Naive thymus-derived CD8-positive, alpha-beta T cell (primary cell): ENCODE measurements at regions not wholly inside any gene's neighbourhood (a gene's known extent, or its start where the extent isn't known, plus 50 kb on each side); places are given as distances from the start of the nearest gene placed in this dataset.

ENCODE experiments used
- ATAC-seq, 2 donors: fragments of 150-1000 bp; cut with Tn5 transposase in 1 of 2; sonication (Bioruptor Pico), chemical (Tn5 transposase) in 1 of 2; 1 replicate in 1 of 2; 2 replicates in 1 of 2; pipeline ENCODE4 v1.10.0; 2021; ENCODE audit warnings: mild to moderate bottlenecking in 2 of 2, moderate library complexity in 2 of 2
- POLR2A ChIA-PET: fragments of 350-600 bp; sonication (Branson Sonifier 250); formaldehyde crosslinking; loops from one replicate; lab custom pipeline; 2021; ENCODE audit warnings: antibody characterized with exemption; lab: Charles Lee
- DNase-seq, 10 donors: peaks; one replicate each; pipeline versions ENCODE4 v3.0.0 to v3.0.0-alpha.2; 2020 to 2022
- H3K27ac Mint-ChIP-seq, 10 donors: one replicate each; pipeline ENCODE4 v1.8.0; 2020 to 2022; ENCODE audit warnings: mild to moderate bottlenecking in 10 of 10, mixed read lengths in 10 of 10, moderate library complexity in 4 of 10, inconsistent platforms in 1 of 10
- H3K27me3 Mint-ChIP-seq, 5 donors: one replicate each; pipeline ENCODE4 v1.8.0; 2021 to 2022; ENCODE audit warnings: mixed read lengths in 5 of 5
- H3K36me3 Mint-ChIP-seq, 3 donors: one replicate each; pipeline ENCODE4 v1.8.0; 2020 to 2022; ENCODE audit warnings: mixed read lengths in 3 of 3, mild to moderate bottlenecking in 2 of 3, inconsistent platforms in 1 of 3
- H3K4me1 Mint-ChIP-seq, 4 donors: one replicate each; pipeline ENCODE4 v1.8.0; 2021 to 2022; ENCODE audit warnings: mixed read lengths in 4 of 4
- H3K4me3 Mint-ChIP-seq, 10 donors: one replicate each; pipeline ENCODE4 v1.8.0; 2020 to 2022; ENCODE audit warnings: mild to moderate bottlenecking in 10 of 10, mixed read lengths in 10 of 10, moderate library complexity in 6 of 10, inconsistent platforms in 1 of 10
- H3K9me3 Mint-ChIP-seq, 9 donors: one replicate each; pipeline ENCODE4 v1.8.0; 2020 to 2022; ENCODE audit warnings: mixed read lengths in 9 of 9, mild to moderate bottlenecking in 3 of 9, inconsistent platforms in 1 of 9, moderate library complexity in 1 of 9

- no peak for ATAC-seq
- POLR2A ChIA-PET, result no interaction called here
Observed at GRCh38 chr19:30744741-30745475, 372.7 kb downstream of the ZNF536 start.

GRCh38 chr19:30743702-30744101, 371.5 kb downstream of the ZNF536 start:
- ATAC-seq (no peak), DNase-seq (no peak)
- H3K4me3 Mint-ChIP-seq, result no peak overlapping the region
- no peak overlapping the region for H3K27ac Mint-ChIP-seq
- H3K4me1 Mint-ChIP-seq, result no peaks in the 10 kb centered on the region
- H3K36me3 Mint-ChIP-seq, result no peaks in the 10 kb centered on the region
- peaks cover 0 to 4% (median 0%) of the 10 kb centered on the region in 9 donors for H3K9me3 Mint-ChIP-seq
- H3K27me3 Mint-ChIP-seq, result peaks cover 1 to 31% (median 6%) of the 10 kb centered on the region in 5 donors
- POLR2A ChIA-PET, result no interaction called here

More at GRCh38 chr19:30744741-30745475, 372.7 kb downstream of the ZNF536 start:
- H3K4me3 Mint-ChIP-seq, result no peak overlapping the region
- H3K36me3 Mint-ChIP-seq, result peaks cover 0 to 2% (median 0%) of the 10 kb centered on the region in 3 donors
- H3K4me1 Mint-ChIP-seq, result no peaks in the 10 kb centered on the region
- peaks cover 0 to 16% (median 4%) of the 10 kb centered on the region in 9 donors for H3K9me3 Mint-ChIP-seq
- peaks cover 1 to 31% (median 6%) of the 10 kb centered on the region in 5 donors for H3K27me3 Mint-ChIP-seq
- no peak for DNase-seq
- H3K27ac Mint-ChIP-seq, result no peak overlapping the region

GRCh38 chr19:30743011-30743410, 370.8 kb downstream of the ZNF536 start:
- ATAC-seq (no peak), DNase-seq (no peak)
- no peaks in the 10 kb centered on the region for H3K9me3 Mint-ChIP-seq
- H3K4me1 Mint-ChIP-seq, result no peaks in the 10 kb centered on the region
- H3K27ac Mint-ChIP-seq, result no peak overlapping the region
- peaks cover 1 to 31% (median 6%) of the 10 kb centered on the region in 5 donors for H3K27me3 Mint-ChIP-seq
- no peak overlapping the region for H3K4me3 Mint-ChIP-seq
- no peaks in the 10 kb centered on the region for H3K36me3 Mint-ChIP-seq
- POLR2A ChIA-PET, result no interaction called here

- POLR2A ChIA-PET, result no interaction called here
- no peak overlapping the region for H3K4me3 Mint-ChIP-seq
Observed at GRCh38 chr19:30742406-30742938, 370.3 kb downstream of the ZNF536 start.

GRCh38 chr19:30741566-30741965, 369.4 kb downstream of the ZNF536 start:
- no peak for ATAC-seq

More at GRCh38 chr19:30742406-30742938, 370.3 kb downstream of the ZNF536 start:
- H3K4me1 Mint-ChIP-seq, result no peaks in the 10 kb centered on the region
- no peak overlapping the region for H3K27ac Mint-ChIP-seq
- no peak for DNase-seq
- H3K27me3 Mint-ChIP-seq, result peaks cover 1 to 31% (median 6%) of the 10 kb centered on the region in 5 donors
- H3K36me3 Mint-ChIP-seq, result no peaks in the 10 kb centered on the region
- ATAC-seq, result no peak
- H3K9me3 Mint-ChIP-seq, result no peaks in the 10 kb centered on the region

GRCh38 chr19:30739394-30739793, 367.2 kb downstream of the ZNF536 start:
- Mint-ChIP-seq H3K36me3 (no peaks in the 10 kb centered on the region), H3K4me1 (no peaks in the 10 kb centered on the region), H3K9me3 (no peaks in the 10 kb centered on the region), H3K4me3 (no peak overlapping the region), H3K27me3 (peaks cover 5 to 44% (median 8%) of the 10 kb centered on the region in 5 donors), H3K27ac (no peak overlapping the region)
- DNase-seq, result no peak
- no peak for ATAC-seq
- POLR2A ChIA-PET, result no interaction called here

More at GRCh38 chr19:30741566-30741965, 369.4 kb downstream of the ZNF536 start:
- H3K9me3 Mint-ChIP-seq, result no peaks in the 10 kb centered on the region
- no peaks in the 10 kb centered on the region for H3K4me1 Mint-ChIP-seq
- POLR2A ChIA-PET, result no interaction called here
- H3K4me3 Mint-ChIP-seq, result no peak overlapping the region
- peaks cover 1 to 38% (median 8%) of the 10 kb centered on the region in 5 donors for H3K27me3 Mint-ChIP-seq
- no peak overlapping the region for H3K27ac Mint-ChIP-seq
- no peaks in the 10 kb centered on the region for H3K36me3 Mint-ChIP-seq
- no peak for DNase-seq

- POLR2A ChIA-PET, result no interaction called here
- Mint-ChIP-seq H3K4me3 (no peak overlapping the region), H3K4me1 (no peaks in the 10 kb centered on the region), H3K36me3 (no peaks in the 10 kb centered on the region), H3K27me3 (peaks cover 4 to 34% (median 6%) of the 10 kb centered on the region in 5 donors), H3K27ac (peak overlapping the region in 1 of 10 donors; percentile 43), H3K9me3 (no peaks in the 10 kb centered on the region)
- no peak for DNase-seq
- ATAC-seq, result no peak
Observed at GRCh38 chr19:30738047-30738446, 365.9 kb downstream of the ZNF536 start.

GRCh38 chr19:30734669-30735068, 362.5 kb downstream of the ZNF536 start:
- Mint-ChIP-seq H3K36me3 (no peaks in the 10 kb centered on the region), H3K27ac (no peak overlapping the region), H3K4me3 (no peak overlapping the region), H3K27me3 (peaks cover 2 to 18% (median 8%) of the 10 kb centered on the region in 5 donors), H3K9me3 (no peaks in the 10 kb centered on the region), H3K4me1 (no peaks in the 10 kb centered on the region)
- POLR2A ChIA-PET, result no interaction called here
- DNase-seq (no peak), ATAC-seq (no peak)

- Mint-ChIP-seq H3K4me3 (no peak overlapping the region), H3K36me3 (no peaks in the 10 kb centered on the region), H3K27me3 (peaks cover 2 to 18% (median 8%) of the 10 kb centered on the region in 5 donors), H3K9me3 (no peaks in the 10 kb centered on the region), H3K4me1 (no peaks in the 10 kb centered on the region), H3K27ac (no peak overlapping the region)
- ATAC-seq (no peak), DNase-seq (no peak)
- POLR2A ChIA-PET, result no interaction called here
Observed at GRCh38 chr19:30733826-30734550, 361.8 kb downstream of the ZNF536 start.

- POLR2A ChIA-PET, result no interaction called here
- H3K36me3 Mint-ChIP-seq, result no peaks in the 10 kb centered on the region
- DNase-seq (no peak), ATAC-seq (no peak)
- H3K4me1 Mint-ChIP-seq, result no peaks in the 10 kb centered on the region
- H3K27me3 Mint-ChIP-seq, result peaks cover under 1 to 12% (median 5%) of the 10 kb centered on the region in 5 donors
- H3K27ac Mint-ChIP-seq, result no peak overlapping the region
- no peak overlapping the region for H3K4me3 Mint-ChIP-seq
- H3K9me3 Mint-ChIP-seq, result no peaks in the 10 kb centered on the region
Observed at GRCh38 chr19:30731591-30731990, 359.4 kb downstream of the ZNF536 start.

- ATAC-seq (no peak), DNase-seq (no peak)
- Mint-ChIP-seq H3K27ac (no peak overlapping the region), H3K9me3 (no peaks in the 10 kb centered on the region), H3K27me3 (peaks cover 0 to 8% (median 2%) of the 10 kb centered on the region in 5 donors), H3K4me1 (no peaks in the 10 kb centered on the region), H3K4me3 (no peak overlapping the region), H3K36me3 (no peaks in the 10 kb centered on the region)
- POLR2A ChIA-PET, result no interaction called here
Observed at GRCh38 chr19:30729451-30729850, 357.3 kb downstream of the ZNF536 start.

- POLR2A ChIA-PET, result no interaction called here
- Mint-ChIP-seq H3K9me3 (no peaks in the 10 kb centered on the region), H3K4me1 (peaks cover 1 to 11% (median 8%) of the 10 kb centered on the region in 4 donors), H3K4me3 (no peak overlapping the region), H3K36me3 (no peaks in the 10 kb centered on the region), H3K27me3 (peaks cover 0 to 13% (median 9%) of the 10 kb centered on the region in 5 donors), H3K27ac (no peak overlapping the region)
- no peak for ATAC-seq
- DNase-seq, result no peak
Observed at GRCh38 chr19:30722761-30723160, 350.6 kb downstream of the ZNF536 start.

GRCh38 chr19:30722186-30722585, 350.0 kb downstream of the ZNF536 start:
- H3K9me3 Mint-ChIP-seq, result no peaks in the 10 kb centered on the region
- peaks cover 1 to 11% (median 8%) of the 10 kb centered on the region in 4 donors for H3K4me1 Mint-ChIP-seq
- POLR2A ChIA-PET, result no interaction called here
- ATAC-seq (no peak), DNase-seq (no peak)
- no peak overlapping the region for H3K27ac Mint-ChIP-seq
- peaks cover 0 to 17% (median 10%) of the 10 kb centered on the region in 5 donors for H3K27me3 Mint-ChIP-seq
- no peaks in the 10 kb centered on the region for H3K36me3 Mint-ChIP-seq
- H3K4me3 Mint-ChIP-seq, result no peak overlapping the region
